SHP77 treated with DMSO at 0.1 percent for 48 hours (cell line): ENCODE measurements at regions not wholly inside any gene's neighbourhood (a gene's known extent, or its start where the extent isn't known, plus 50 kb on each side); places are given as distances from the start of the nearest gene placed in this dataset.
"Not testable (repeated sequence)": the region's sequence is repeated elsewhere in the genome, so short reads cannot be mapped to it uniquely, and the experiment has no call there.

ENCODE experiments used
- DNase-seq: peaks from one replicate; lab custom pipeline; 2025; lab: John Stamatoyannopoulos, UW

DNA sequence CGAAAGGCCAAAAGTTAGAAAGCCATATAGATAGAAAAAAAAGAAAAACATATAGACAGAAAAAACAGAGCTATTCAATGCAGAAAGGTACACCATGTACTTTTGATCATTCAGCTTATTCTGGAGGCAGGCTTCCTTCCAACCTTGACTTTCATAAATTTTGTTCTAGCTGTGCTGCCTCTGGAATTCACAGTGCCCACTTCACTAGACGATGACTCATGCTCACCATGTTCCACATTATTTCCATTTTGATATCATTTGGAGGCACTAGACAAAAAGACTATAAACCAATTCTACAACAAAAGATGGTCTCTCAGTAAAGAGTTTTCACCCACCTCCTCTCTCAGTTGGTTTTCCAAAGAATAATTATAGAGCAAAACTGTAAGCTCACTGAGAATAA, 229.0 kb upstream of the IPO5 start:
- DNase-seq, result no peak

- no peak for DNase-seq
Measured at GRCh38 chr13:97726664-97727280, 226.7 kb upstream of the IPO5 start.

- DNase-seq, result no peak
Measured at GRCh38 chr13:97727991-97728390, 225.5 kb upstream of the IPO5 start.

- DNase-seq, result no peak
Measured at GRCh38 chr13:97736436-97736835, 217.0 kb upstream of the IPO5 start.

- no peak for DNase-seq
Measured at GRCh38 chr13:97742084-97742483, 211.4 kb upstream of the IPO5 start.

GRCh38 chr13:97743938-97744337, 209.5 kb upstream of the IPO5 start:
- DNase-seq, result no peak

DNA sequence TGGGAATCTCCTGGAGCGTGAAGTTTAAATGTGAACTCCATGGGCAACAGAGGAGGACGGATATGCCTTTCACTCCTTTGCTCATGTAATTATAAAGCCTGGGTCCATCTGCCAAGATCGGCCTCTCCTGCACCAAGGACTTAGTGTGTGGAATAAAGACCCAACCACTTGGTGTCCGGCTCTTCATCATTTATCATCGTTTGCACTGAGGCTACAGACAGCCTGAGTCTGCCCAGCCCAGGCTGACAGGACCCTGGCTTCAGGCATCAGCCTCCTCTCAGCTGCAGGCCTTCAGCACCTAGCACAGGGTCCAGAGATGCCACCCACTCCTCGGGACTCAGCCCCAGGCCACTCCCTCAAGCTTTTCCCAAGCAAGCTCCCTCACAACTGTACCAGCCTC, 206.8 kb upstream of the IPO5 start:
- DNase-seq, result no peak

DNA sequence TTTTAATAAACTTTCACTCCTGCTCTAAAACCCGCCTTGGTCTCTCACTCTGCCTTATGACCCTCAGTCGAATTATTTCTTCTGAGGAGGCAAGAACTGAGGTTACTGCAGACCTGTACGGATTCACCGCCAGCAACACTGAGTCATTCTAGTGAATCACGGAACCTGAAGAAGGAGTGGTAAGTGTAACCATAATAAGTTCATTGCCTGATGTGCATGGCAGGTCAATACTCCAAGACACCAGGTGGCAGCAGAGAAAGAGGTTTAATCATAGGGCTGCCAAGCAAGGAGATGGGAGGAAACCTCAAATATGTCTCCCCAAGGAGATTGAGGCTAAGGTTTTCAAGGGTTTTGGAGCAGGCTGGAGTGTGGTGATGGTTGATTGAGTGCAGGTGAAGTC, 204.3 kb upstream of the IPO5 start:
- DNase-seq, result no peak

GRCh38 chr13:97751477-97751876, 202.0 kb upstream of the IPO5 start:
- no peak for DNase-seq

GRCh38 chr13:97752961-97753668, 200.4 kb upstream of the IPO5 start:
- no peak for DNase-seq

DNA sequence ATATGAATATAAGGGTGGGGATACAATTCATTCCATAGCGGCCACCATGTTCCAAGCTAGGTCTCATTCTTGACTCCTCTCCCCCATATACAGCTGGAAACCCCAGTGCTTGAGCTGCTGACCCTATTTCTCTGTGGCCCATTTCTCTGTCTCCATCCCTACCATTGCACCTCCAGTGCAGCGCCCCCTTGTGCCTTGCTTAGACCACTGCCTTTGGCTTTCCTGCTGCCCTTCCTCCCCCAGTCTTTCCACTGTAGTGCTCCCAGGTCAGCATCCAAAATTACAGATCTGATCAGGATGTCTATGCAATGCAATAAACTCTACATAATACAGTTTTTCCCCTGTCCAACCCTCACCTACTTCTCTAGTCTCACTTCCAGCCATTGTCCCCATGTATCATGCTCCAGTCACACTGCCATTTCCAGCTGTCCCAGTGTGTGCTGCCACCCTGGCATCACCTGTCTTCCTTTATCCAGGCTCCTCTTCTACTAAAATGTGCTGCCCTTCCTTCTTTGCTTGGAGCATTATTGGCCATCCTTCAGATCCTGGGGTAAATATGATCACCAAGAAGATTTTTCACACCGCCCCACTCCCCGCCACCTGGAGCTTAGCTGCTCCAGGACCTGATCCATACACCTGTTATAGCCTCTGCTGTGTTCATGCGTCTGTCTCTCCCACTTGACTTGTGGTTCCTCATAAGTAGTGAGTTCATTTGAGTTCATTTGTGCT, 199.4 kb upstream of the IPO5 start:
- DNase-seq, result no peak

GRCh38 chr13:97757807-97758206, 195.7 kb upstream of the IPO5 start:
- no peak for DNase-seq

DNA sequence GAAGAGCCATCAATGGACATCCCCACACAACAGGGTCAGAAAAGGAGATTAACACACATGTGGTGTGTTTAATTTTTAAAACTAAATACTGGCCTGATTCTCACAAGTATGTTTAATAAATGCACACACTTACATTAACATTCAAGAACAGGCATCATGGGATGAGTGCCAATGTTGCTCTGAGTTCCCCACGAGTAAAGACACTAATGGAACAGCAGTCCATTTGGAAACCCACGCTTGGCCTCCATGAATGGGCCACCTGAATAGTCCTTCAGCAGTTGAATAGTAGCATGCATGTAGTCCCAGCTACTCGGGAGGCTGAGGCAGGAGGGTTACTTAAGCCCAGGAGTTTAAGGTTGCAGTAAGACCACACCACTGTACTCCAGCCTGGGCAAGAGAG, 195.2 kb upstream of the IPO5 start:
- no peak for DNase-seq

DNA sequence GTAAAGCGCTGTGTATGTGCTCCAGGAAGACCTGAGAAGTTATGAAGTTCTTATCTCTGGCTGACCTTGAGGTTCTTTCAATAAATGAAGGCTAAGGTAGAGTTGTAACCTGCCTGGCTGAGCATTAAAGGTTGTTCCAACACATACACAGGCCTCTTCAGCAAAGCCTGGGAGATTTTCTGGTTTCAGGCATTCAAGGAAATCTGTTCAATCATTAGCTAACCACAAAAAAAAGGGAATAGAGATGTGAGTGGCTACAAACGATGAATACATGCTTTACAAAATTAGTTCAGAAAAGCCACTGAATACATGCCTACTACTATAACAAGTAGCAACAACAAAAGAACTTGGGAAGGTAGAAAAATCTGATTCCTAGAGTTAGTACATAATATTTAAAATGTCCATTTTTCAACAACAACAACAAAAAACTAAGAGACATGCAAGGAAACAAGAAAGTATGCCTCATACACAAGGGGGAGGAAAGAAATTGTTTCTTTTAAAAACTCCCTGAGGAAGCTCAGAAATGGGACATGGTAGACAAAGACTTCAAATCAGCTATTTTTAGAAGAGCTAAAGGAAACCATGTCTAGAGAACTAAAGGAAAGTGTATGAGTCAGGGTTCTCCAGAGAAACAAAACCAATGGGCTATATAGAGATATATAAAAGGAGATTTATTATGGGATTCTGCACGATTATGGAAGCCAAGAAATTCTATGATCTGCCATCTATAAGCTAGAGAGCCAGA, 191.5 kb upstream of the IPO5 start:
- no peak for DNase-seq

GRCh38 chr13:97766749-97767148, 186.7 kb upstream of the IPO5 start:
- no peak for DNase-seq

- no peak for DNase-seq
Measured at GRCh38 chr13:97768134-97768533, 185.3 kb upstream of the IPO5 start.

DNA sequence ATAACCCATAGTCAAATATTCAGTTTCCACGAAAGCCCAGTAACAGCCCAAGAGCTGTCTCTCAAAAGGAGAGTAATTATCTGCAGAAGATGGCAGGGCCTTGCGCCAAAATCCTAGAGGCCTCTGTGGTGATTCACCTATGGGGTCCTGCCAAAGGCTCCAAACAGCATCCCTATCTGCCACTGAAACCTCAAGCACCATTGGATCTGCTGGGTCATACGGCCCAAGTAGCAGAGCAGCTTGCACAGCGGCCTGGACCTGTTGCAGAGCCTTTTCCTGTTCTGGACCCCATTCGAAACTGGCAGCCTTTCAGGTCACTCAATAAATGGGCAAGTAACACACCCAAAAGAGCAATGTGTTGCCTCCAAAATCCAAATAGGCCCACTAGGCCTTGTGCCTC, 183.2 kb upstream of the IPO5 start:
- DNase-seq, result not testable (repeated sequence)

DNA sequence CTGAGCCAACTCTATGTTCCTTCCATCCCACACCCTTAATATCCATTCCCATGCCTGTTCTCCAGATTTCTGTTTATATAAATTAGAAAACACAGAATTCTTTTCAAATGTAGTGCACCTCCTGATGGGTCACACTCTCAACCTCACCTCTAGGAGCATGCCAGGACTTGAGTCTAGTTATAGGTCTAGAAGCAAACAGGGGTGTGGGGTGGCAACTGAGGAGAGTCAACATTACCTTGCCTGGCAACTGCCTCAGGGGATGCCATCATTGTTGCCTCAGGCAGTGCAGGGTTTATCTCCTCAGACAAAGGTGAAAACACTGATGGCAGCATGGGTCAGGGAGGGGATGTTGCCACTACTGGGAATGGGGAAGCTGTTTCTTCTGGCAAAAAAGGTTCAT, 181.0 kb upstream of the IPO5 start:
- not testable (repeated sequence) for DNase-seq

DNA sequence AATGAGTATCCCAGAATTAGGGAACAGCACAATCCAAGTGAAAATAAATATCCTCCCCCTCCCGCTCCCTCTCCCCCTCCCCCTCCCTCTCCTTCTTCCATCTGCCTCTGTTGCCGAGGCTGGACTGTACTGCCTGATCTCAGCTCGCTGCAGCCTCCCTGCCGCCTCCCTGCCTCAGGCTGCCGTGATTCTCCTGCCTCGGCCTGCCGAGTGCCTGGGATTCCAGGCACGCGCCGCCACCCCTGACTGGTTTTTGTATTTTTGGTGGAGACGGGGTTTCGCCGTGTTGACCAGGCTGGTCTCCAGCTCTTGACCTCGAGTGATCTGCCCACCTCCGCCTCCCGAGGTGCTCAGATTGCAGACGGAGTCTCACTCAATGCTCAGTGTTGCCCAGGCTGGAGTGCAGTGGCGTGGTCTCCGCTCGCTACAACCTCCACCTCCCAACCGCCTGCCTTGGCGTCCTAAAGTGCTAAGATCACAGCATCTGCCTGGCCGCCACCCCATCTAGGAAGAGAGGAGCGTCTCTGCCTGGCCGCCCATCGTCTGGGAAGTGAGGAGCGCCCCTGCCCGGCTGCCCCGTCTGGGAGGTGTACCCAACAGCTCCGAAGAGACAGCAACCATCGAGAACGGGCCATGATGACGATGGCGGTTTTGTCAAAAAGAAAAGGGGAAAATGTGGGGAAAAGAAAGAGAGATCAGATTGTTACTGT, 178.9 kb upstream of the IPO5 start:
- not testable (repeated sequence) for DNase-seq

- no peak for DNase-seq
Measured at GRCh38 chr13:97780486-97780885, 173.0 kb upstream of the IPO5 start.

GRCh38 chr13:97781891-97782305, 171.6 kb upstream of the IPO5 start:
- no peak for DNase-seq

DNA sequence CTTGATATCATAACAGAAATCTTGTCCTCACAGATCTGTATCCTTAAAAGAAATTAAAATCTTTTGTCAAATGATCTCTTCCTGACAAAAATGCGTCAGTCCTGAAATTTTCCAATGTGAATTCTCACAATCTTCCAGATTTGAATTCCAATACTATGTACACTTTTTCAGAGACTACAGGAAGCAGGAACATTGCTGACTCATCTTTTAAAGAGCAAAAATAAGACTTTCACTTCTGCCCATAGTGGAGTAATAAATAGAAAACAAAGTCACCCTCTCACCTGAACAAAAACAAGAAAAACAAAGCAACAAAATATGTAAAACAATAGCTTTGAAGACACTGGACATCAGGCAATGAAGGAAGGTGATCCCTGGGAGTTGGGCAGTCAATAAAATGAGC, 167.0 kb upstream of the IPO5 start:
- DNase-seq, result no peak
